Putamen (tissue), 1 donor: ENCODE measurements at regions not wholly inside any gene's neighbourhood (a gene's known extent, or its start where the extent isn't known, plus 50 kb on each side); places are given as distances from the start of the nearest gene placed in this dataset.

Experiments
- DNase-seq: peaks from one replicate; pipeline ENCODE4 v3.0.0-alpha.2; 2016; ENCODE audit warnings: low spot score

DNA sequence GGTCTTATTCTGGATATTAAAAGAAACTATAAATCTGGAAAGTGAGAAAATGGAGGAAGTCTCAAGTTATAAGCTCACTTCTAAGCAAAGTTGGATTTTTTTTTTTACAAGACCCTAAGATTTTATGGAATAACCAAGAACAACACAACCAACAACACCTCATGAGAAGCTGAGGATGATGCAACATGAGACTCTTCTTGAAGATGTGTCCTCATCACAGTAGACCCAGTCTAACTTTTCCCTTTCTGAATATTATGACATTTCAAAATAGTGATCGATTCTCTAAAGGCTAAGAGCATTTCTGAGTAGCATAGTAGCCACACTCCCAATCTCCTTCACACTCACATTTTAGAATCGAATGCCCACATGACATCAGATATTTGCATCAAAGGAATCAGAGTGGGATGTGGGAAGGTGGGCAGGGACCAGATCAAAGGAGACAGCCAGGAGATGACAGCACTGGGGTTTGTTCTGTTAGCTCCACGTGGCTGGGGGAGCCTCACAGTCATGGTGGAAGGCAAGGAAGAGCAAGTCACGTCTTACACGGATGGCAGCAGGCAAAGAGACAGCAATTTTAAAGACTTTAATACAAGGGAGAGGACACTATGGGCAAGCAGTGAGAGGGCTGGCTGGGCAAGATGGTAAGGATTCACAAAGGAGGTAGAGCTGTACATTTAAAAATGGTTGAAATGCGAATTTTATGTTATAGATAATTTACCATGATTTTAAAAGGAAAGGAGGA lies 90.7 kb upstream of the MYL2 start:
- no peak for DNase-seq

GRCh38 chr12:111010061-111010460 lies 89.7 kb upstream of the MYL2 start:
- no peak for DNase-seq

- no peak for DNase-seq
Observed at GRCh38 chr12:111006621-111007020, 86.2 kb upstream of the MYL2 start.

GRCh38 chr12:110998971-110999370 lies 78.6 kb upstream of the MYL2 start:
- no peak for DNase-seq

GRCh38 chr12:110998165-110998564 lies 77.8 kb upstream of the MYL2 start:
- DNase-seq, result no peak

DNA sequence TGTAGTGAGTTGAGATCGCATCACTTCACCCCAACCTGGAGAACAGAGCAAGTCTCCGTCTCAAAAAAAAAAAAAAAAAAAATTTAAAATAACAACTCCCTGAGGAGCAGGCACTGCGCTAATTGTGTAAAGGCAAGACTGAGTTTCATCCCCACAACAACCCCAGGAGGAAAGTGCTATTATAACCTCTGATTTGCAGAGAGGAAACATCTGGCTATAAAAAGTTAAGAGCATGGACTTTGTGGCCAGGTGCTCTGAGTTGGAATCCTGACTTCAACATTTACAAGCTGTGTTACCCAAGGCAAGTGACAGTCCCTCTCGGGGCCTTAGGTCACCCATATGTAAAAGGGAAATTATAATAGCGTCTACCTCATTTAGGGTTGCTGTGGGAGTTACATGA lies 76.0 kb upstream of the MYL2 start:
- no peak for DNase-seq

- DNase-seq, result no peak
Observed at GRCh38 chr12:110995615-110996014, 75.2 kb upstream of the MYL2 start.

- DNase-seq, result no peak
Observed at GRCh38 chr12:110995016-110995415, 74.6 kb upstream of the MYL2 start.

- DNase-seq, result no peak
Observed at GRCh38 chr12:110993434-110993833, 73.1 kb upstream of the MYL2 start.

DNA sequence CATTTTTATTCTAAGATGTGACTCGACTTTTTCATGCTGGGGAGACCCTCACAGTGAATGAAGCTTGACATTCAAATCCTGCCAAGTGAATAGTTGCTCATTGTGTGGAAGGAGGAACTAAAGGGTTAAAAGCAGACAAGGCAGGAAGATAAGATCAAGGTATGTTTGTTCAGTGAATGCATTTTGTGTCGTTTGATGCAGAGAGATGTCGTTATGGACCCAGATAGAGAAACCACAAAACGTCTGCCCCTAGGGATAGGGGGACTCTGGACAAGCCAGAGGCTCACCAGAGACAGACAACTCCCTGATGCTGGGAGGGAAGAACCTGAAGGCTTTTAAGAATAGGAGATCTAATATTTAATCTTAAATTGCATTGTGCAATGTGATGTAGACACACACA lies 72.5 kb upstream of the MYL2 start:
- DNase-seq, result no peak

DNA sequence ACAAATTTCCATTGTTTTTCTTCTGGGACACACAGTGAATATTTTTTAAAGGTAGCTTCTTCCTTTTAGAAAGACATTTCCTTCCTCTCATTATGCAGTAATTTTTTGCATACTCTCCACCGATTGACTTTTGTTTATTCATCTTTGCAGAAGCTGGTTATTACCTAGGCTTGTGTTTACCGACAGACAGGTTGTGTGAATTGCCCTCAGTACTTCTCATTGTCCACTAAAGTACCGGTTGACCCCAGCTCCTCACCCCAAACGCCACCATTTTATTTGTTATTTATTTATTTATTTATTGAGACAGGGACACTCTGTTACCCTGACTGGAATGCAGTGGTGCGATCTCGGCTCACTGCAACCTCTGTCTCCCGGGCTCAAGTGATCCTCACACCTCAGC lies 63.4 kb upstream of the MYL2 start:
- no peak for DNase-seq

GRCh38 chr12:110972866-110973265 lies 52.5 kb upstream of the MYL2 start:
- DNase-seq, result no peak

- DNase-seq, result no peak
Observed at GRCh38 chr12:110971936-110972335, 51.6 kb upstream of the MYL2 start.

GRCh38 chr12:110971189-110971920 lies 51.0 kb upstream of the MYL2 start:
- DNase-seq, result no peak
